Neural progenitor cell (in vitro differentiated cells): ENCODE measurements at regions not wholly inside any gene's neighbourhood (a gene's known extent, or its start where the extent isn't known, plus 50 kb on each side); places are given as distances from the start of the nearest gene placed in this dataset.

Experiments used
- DNase-seq: peaks from one replicate; pipeline ENCODE4 v3.0.0-alpha.2; 2016; ENCODE audit warnings: low spot score
- H2AFZ ChIP-seq: fragments of 200-600 bp; sonication (generic); replicated peaks from 2 replicates; pipeline ENCODE4 v1.6.1; 2016; ENCODE audit warnings: antibody characterized with exemption
- H3F3A ChIP-seq: fragments of 200-600 bp; sonication (generic); 2 replicates; pipeline ENCODE4 v1.6.1; 2016; ENCODE audit warnings: antibody characterized with exemption, low read depth
- H3K27ac ChIP-seq: fragments of 200-600 bp; sonication (generic); 2 replicates; pipeline ENCODE4 v1.5.1; 2016; ENCODE audit warnings: mild to moderate bottlenecking
- H3K27me3 ChIP-seq: fragments of 200-600 bp; sonication (generic); 2 replicates; pipeline ENCODE4 v1.6.1; 2016; ENCODE audit warnings: mild to moderate bottlenecking, moderate library complexity
- H3K36me3 ChIP-seq: fragments of 200-600 bp; sonication (generic); 2 replicates; pipeline ENCODE4 v1.5.1; 2016
- H3K4me1 ChIP-seq: fragments of 200-600 bp; sonication (generic); 2 replicates; pipeline ENCODE4 v1.6.1; 2016; ENCODE audit warnings: mixed run types
- H3K4me2 ChIP-seq: fragments of 200-600 bp; sonication (generic); 2 replicates; pipeline ENCODE4 v1.6.1; 2016
- H3K4me3 ChIP-seq: fragments of 200-600 bp; sonication (generic); 2 replicates; pipeline ENCODE4 v1.5.1; 2016
- H3K79me2 ChIP-seq: fragments of 200-600 bp; sonication (generic); 2 replicates; pipeline ENCODE4 v1.6.1; 2016; ENCODE audit warnings: low read depth
- H3K9ac ChIP-seq: fragments of 200-600 bp; sonication (generic); 2 replicates; pipeline ENCODE4 v1.6.1; 2016
- H3K9me3 ChIP-seq: fragments of 200-600 bp; sonication (generic); 2 replicates; pipeline ENCODE4 v1.5.1; 2016; ENCODE audit warnings: low read depth
- H4K20me1 ChIP-seq: fragments of 200-600 bp; sonication (generic); 2 replicates; pipeline ENCODE4 v1.6.1; 2016; ENCODE audit warnings: low read depth
- H3K27ac Mint-ChIP-seq: 3 replicates; pipeline ENCODE4 v1.8.0; 2021; ENCODE audit warnings: mixed read lengths
- H3K27me3 Mint-ChIP-seq: 2 replicates; pipeline ENCODE4 v1.8.0; 2022; ENCODE audit warnings: low read depth, mild to moderate bottlenecking, inconsistent platforms, moderate library complexity, mixed read lengths; ENCODE audit not compliant: insufficient read depth
- H3K36me3 Mint-ChIP-seq: 3 replicates; pipeline ENCODE4 v1.8.0; 2021; ENCODE audit warnings: mixed read lengths
- H3K4me1 Mint-ChIP-seq: 3 replicates; pipeline ENCODE4 v1.8.0; 2021; ENCODE audit warnings: mixed read lengths
- H3K4me3 Mint-ChIP-seq: 3 replicates; pipeline ENCODE4 v1.8.0; 2021; ENCODE audit warnings: mild to moderate bottlenecking, moderate library complexity, mixed read lengths
- H3K9me3 Mint-ChIP-seq: 3 replicates; pipeline ENCODE4 v1.8.0; 2020; ENCODE audit warnings: mixed read lengths
- EZH2 ChIP-seq: fragments of 200-600 bp; sonication (generic); IDR thresholded peaks from 2 replicates; pipeline ENCODE4 v1.6.1; 2017; ENCODE audit warnings: antibody characterized with exemption, mild to moderate bottlenecking, moderate library complexity
- EZH2phosphoT487 ChIP-seq: fragments of 200-600 bp; sonication (generic); IDR thresholded peaks from 2 replicates; pipeline ENCODE4 v1.6.1; 2017; ENCODE audit warnings: antibody characterized with exemption
- TF ChIP-seq, protein P1 (sequence below): fragments of 200-600 bp; sonication (generic); IDR thresholded peaks from 2 replicates; pipeline ENCODE4 v1.5.1; 2017; ENCODE audit warnings: antibody characterized with exemption, mild to moderate bottlenecking

DNA sequence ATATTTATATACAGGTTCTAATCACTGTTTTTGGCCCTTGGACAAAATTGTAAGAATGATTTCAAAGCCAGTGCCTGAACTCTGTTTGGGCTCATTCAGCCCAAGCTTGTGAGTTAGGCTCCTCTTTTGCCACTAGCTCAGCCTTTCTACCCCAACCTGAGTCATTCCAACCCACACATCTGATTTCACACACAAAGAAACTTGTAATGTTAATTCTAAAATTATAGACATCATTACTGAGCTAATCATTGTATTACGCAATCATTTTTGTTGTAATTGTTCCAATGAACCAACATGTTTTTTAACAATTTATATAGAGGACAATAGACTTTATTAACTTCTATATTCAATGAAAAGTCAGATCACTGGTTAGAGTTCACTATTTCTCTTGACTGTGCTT, 441.1 kb downstream of the ETNK1 start:
- no peak overlapping the region for H3K4me3 Mint-ChIP-seq
- H3K9me3 ChIP-seq, result no peaks in the 10 kb centered on the region
- H3K4me1 ChIP-seq, result no peaks in the 10 kb centered on the region
- H4K20me1 ChIP-seq, result no peaks in the 10 kb centered on the region
- no peak for DNase-seq
- H3K4me1 Mint-ChIP-seq, result no peaks in the 10 kb centered on the region
- H3K9me3 Mint-ChIP-seq, result no peaks in the 10 kb centered on the region
- H3K36me3 ChIP-seq, result no peaks in the 10 kb centered on the region
- H2AFZ ChIP-seq, result no peak overlapping the region
- H3K27me3 ChIP-seq, result no peaks in the 10 kb centered on the region
- H3K9ac ChIP-seq, result no peak overlapping the region
- no peaks in the 10 kb centered on the region for H3K27me3 Mint-ChIP-seq
- H3F3A ChIP-seq, result no peaks in the 10 kb centered on the region
- no peaks in the 10 kb centered on the region for H3K36me3 Mint-ChIP-seq
- H3K27ac ChIP-seq, result no peak overlapping the region
- no peak overlapping the region for H3K4me3 ChIP-seq
- H3K27ac Mint-ChIP-seq, result no peak overlapping the region
- TF ChIP-seq, protein P1, sequence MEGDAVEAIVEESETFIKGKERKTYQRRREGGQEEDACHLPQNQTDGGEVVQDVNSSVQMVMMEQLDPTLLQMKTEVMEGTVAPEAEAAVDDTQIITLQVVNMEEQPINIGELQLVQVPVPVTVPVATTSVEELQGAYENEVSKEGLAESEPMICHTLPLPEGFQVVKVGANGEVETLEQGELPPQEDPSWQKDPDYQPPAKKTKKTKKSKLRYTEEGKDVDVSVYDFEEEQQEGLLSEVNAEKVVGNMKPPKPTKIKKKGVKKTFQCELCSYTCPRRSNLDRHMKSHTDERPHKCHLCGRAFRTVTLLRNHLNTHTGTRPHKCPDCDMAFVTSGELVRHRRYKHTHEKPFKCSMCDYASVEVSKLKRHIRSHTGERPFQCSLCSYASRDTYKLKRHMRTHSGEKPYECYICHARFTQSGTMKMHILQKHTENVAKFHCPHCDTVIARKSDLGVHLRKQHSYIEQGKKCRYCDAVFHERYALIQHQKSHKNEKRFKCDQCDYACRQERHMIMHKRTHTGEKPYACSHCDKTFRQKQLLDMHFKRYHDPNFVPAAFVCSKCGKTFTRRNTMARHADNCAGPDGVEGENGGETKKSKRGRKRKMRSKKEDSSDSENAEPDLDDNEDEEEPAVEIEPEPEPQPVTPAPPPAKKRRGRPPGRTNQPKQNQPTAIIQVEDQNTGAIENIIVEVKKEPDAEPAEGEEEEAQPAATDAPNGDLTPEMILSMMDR, result no peak
- TF ChIP-seq EZH2phosphoT487 (no peak), EZH2 (no peak)
- H3K79me2 ChIP-seq, result no peaks in the 10 kb centered on the region
- no peak overlapping the region for H3K4me2 ChIP-seq

DNA sequence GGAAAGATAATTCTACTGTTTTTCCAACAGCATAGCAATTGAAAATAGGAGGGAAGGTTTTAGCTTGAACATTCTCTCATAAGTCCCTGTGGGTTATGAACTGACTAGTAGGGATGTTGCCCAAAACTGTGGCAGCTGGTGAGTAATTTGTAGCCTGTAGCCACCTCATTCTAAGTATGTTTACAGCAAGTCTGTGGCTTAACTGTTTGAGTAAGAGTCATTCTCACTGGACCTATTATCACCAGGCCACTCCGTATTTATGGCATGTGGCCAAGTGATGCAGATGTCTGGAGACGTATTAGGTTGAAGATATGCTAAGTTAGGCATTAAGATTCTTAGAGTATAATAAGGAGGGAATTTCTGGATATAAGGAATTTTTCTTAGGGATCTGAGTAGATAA, 458.3 kb downstream of the ETNK1 start:
- Mint-ChIP-seq H3K36me3 (no peaks in the 10 kb centered on the region), H3K4me3 (no peak overlapping the region), H3K27ac (no peak overlapping the region), H3K9me3 (no peaks in the 10 kb centered on the region), H3K27me3 (peaks cover 4% of the 10 kb centered on the region), H3K4me1 (no peaks in the 10 kb centered on the region)
- H3K27me3 ChIP-seq, result no peaks in the 10 kb centered on the region
- no peak overlapping the region for H3K27ac ChIP-seq
- no peaks in the 10 kb centered on the region for H4K20me1 ChIP-seq
- H3K9me3 ChIP-seq, result no peaks in the 10 kb centered on the region
- H3K4me2 ChIP-seq, result no peak overlapping the region
- no peak for DNase-seq
- H3K79me2 ChIP-seq, result no peaks in the 10 kb centered on the region
- H3F3A ChIP-seq, result no peaks in the 10 kb centered on the region
- H3K4me3 ChIP-seq, result no peak overlapping the region
- TF ChIP-seq, protein P1, result no peak
- TF ChIP-seq EZH2phosphoT487 (no peak), EZH2 (no peak)
- no peaks in the 10 kb centered on the region for H3K4me1 ChIP-seq
- H3K9ac ChIP-seq, result no peak overlapping the region
- no peaks in the 10 kb centered on the region for H3K36me3 ChIP-seq
- H2AFZ ChIP-seq, result no peak overlapping the region

DNA sequence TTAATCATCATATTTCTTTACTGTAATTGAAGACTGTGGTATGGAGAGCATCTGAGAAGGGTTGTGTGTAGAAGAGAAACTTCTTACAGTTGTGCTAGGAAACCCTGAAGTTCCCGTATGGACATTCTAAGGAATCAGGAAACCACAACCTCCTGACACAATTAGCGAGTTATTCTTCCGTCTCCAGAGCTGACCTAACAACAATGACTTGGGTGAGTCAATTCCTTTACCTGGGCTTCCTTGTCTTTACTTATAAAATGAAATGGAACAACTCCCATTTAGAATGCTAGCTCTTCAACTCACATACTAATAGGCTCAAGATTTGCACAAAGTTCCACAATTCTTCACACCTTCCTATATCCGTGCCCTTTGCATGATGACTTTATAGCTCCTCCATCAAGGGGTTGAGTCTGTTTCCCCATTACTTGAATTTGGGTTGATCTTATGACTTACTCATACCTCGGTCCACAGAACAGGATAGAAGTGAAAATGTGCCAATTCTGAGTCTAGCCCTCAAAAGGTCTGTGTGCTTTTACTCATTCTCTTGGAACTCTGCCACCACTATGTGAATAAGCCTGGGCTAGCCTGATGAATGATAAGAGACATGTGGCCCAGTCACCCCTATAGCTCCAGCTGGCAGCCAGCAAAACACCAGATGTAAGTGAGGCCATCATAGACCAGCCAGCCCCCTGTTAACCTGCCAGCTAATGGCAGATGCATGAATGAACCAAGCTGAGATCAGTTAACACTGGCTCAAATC, 459.4 kb downstream of the ETNK1 start:
- Histone ChIP-seq H3K9me3 (no peaks in the 10 kb centered on the region), H3K27me3 (no peaks in the 10 kb centered on the region), H3K79me2 (no peaks in the 10 kb centered on the region), H3K4me3 (no peak overlapping the region), H3K27ac (no peak overlapping the region), H3F3A (no peaks in the 10 kb centered on the region), H4K20me1 (no peaks in the 10 kb centered on the region), H3K4me2 (no peak overlapping the region), H3K4me1 (no peaks in the 10 kb centered on the region), H3K36me3 (no peaks in the 10 kb centered on the region), H3K9ac (no peak overlapping the region), H2AFZ (no peak overlapping the region)
- no peak for DNase-seq
- Mint-ChIP-seq H3K27ac (no peak overlapping the region), H3K36me3 (no peaks in the 10 kb centered on the region), H3K4me1 (no peaks in the 10 kb centered on the region), H3K27me3 (peaks cover 4% of the 10 kb centered on the region), H3K4me3 (no peak overlapping the region), H3K9me3 (no peaks in the 10 kb centered on the region)
- TF ChIP-seq EZH2phosphoT487 (no peak), EZH2 (no peak)
- TF ChIP-seq, protein P1, result no peak
